DND-41 (cell line): ENCODE measurements at regions not wholly inside any gene's neighbourhood (a gene's known extent, or its start where the extent isn't known, plus 50 kb on each side); places are given as distances from the start of the nearest gene placed in this dataset.

Experiments
- CTCF ChIP-seq: IDR thresholded peaks from 2 replicates; pipeline ENCODE4 v1.5.1; 2012; ENCODE audit warnings: borderline replicate concordance, low read length, moderate library complexity, mild to moderate bottlenecking; ENCODE audit not compliant: poor library complexity, severe bottlenecking; ENCODE audit errors: extremely low read depth
- EZH2 ChIP-seq: IDR thresholded peaks from 3 replicates; pipeline ENCODE4 v1.6.1; 2012; ENCODE audit warnings: borderline replicate concordance, low read depth, mild to moderate bottlenecking, moderate library complexity, low read length, inconsistent platforms; ENCODE audit not compliant: severe bottlenecking

GRCh38 chr13:107843281-107843680, 372.1 kb downstream of the LIG4 start:
- no peak for TF ChIP-seq CTCF
- no peak for TF ChIP-seq EZH2
